LNCaP clone FGC (cell line): ENCODE measurements at regions not wholly inside any gene's neighbourhood (a gene's known extent, or its start where the extent isn't known, plus 50 kb on each side); places are given as distances from the start of the nearest gene placed in this dataset.

ENCODE experiments used
- DNase-seq: peaks from one replicate; pipeline ENCODE4 v3.0.0-alpha.2; 2011; ENCODE audit warnings: low read depth
- H3K4me3 ChIP-seq: 2 replicates; pipeline ENCODE4 v1.5.1; 2011; ENCODE audit warnings: mild to moderate bottlenecking, low read depth, low read length, control low read depth
- CTCF ChIP-seq: IDR thresholded peaks from 2 replicates; pipeline ENCODE4 v1.5.1; 2012; ENCODE audit warnings: mild to moderate bottlenecking; ENCODE audit not compliant: control insufficient read depth, insufficient read depth; ENCODE audit errors: extremely low read depth

GRCh38 chr7:98459529-98459928 lies 58.6 kb upstream of the BAIAP2L1 start:
- no peak for DNase-seq
- H3K4me3 ChIP-seq, result no peak overlapping the region
- TF ChIP-seq CTCF, result no peak

GRCh38 chr7:98458090-98458875 lies 57.4 kb upstream of the BAIAP2L1 start:
- TF ChIP-seq CTCF, result no peak
- no peak for DNase-seq
- no peak overlapping the region for H3K4me3 ChIP-seq

GRCh38 chr7:98456866-98457265 lies 56.0 kb upstream of the BAIAP2L1 start:
- DNase-seq, result no peak

GRCh38 chr7:98452791-98453190 lies 51.9 kb upstream of the BAIAP2L1 start:
- no peak for DNase-seq
- no peak overlapping the region for H3K4me3 ChIP-seq
- TF ChIP-seq CTCF, result no peak

More at GRCh38 chr7:98456866-98457265, 56.0 kb upstream of the BAIAP2L1 start:
- H3K4me3 ChIP-seq, result no peak overlapping the region
- TF ChIP-seq CTCF, result no peak
